ENCODE measurements at regions not wholly inside any gene's neighbourhood (a gene's known extent, or its start where the extent isn't known, plus 50 kb on each side); places are given as distances from the start of the nearest gene placed in this dataset.

DNA sequence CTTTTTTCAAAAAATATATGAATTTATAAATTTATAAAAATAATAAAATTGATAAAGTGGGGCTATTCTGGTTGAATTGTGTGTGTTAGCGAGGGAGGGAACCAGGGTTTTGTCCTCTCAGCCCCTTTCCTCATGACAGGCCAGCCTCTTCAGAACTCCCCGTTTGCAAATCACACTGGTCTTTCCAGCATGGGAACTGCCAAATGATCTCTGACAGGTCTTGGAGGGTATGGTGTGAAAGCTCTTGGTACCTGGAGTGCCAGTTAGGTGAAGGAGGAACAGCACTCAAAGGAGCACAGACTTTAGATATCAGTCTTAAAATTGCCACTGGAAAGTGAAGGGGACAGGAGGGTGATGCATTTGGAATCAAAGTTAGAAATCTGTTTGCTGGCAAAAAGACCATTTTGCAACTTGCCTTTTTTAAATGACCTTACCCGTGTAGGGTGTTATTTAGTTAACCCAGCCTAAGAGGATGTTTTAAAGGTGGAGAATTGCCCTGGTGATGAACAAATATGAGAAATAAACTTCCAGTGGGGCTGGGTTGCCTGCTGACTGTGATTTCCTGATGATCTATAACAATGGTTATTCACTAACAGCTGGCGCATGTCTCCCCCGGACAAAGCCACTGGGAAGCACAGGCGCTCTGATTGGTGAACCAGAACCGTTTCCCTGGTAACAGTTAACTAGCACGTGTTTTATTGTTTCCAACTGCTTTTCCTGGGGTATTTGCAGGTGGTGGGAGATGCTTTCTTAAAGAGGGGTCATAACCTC lies 85.3 kb upstream of the EFEMP1 start (continued):
- TF ChIP-seq, protein P1, sequence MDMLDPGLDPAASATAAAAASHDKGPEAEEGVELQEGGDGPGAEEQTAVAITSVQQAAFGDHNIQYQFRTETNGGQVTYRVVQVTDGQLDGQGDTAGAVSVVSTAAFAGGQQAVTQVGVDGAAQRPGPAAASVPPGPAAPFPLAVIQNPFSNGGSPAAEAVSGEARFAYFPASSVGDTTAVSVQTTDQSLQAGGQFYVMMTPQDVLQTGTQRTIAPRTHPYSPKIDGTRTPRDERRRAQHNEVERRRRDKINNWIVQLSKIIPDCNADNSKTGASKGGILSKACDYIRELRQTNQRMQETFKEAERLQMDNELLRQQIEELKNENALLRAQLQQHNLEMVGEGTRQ (IDR thresholded peaks at IDR 0.05; ENCODE audit: low read depth, low read length), result no peak
- TF ChIP-seq CHD1 (IDR thresholded peaks at IDR 0.05; ENCODE audit: low read depth, low read length) (no peak), NFE2L2 (IDR thresholded peaks at IDR 0.05; ENCODE audit: low read depth, low read length) (no peak)

Measured in IMR-90 (cell line).